ENCODE measurements at regions not wholly inside any gene's neighbourhood (a gene's known extent, or its start where the extent isn't known, plus 50 kb on each side); places are given as distances from the start of the nearest gene placed in this dataset.

- H3K27me3 ChIP-seq (ENCODE audit: control insufficient read depth in 1 of 2, insufficient read depth in 2 of 2, low read length in 2 of 2) = no peaks in the 10 kb centered on the region
- TF ChIP-seq JDP2 (CRISPR knock-in tag; IDR thresholded peaks at IDR 0.05; ENCODE audit: borderline replicate concordance) (no peak), ZNF549 (CRISPR knock-in tag; IDR thresholded peaks at IDR 0.05) (no peak), ZNF547 (CRISPR knock-in tag; IDR thresholded peaks at IDR 0.05) (no peak), ZNF883 (CRISPR knock-in tag; IDR thresholded peaks at IDR 0.05; ENCODE audit: not compliant biosample characterization) (no peak), ZNF776 (CRISPR knock-in tag; IDR thresholded peaks at IDR 0.05) (no peak), ZKSCAN5 (CRISPR knock-in tag; IDR thresholded peaks at IDR 0.05) (no peak), ZNF777 (CRISPR knock-in tag; IDR thresholded peaks at IDR 0.05) (no peak), HMG20B (CRISPR knock-in tag; conservative IDR thresholded peaks at IDR 0.05) (no peak), ETV6 (CRISPR knock-in tag; conservative IDR thresholded peaks at IDR 0.05) (no peak), ZBTB3 (CRISPR knock-in tag; IDR thresholded peaks at IDR 0.05; ENCODE audit: borderline replicate concordance, low read depth) (no peak), TFDP1 (CRISPR knock-in tag; IDR thresholded peaks at IDR 0.05; ENCODE audit: borderline replicate concordance) (no peak), NR2F6 (IDR thresholded peaks at IDR 0.05) (no peak), NR2F6 (CRISPR knock-in tag; IDR thresholded peaks at IDR 0.05) (no peak), ZFP36L1 (CRISPR knock-in tag; IDR thresholded peaks at IDR 0.05) (no peak), ZNF264 (CRISPR knock-in tag; IDR thresholded peaks at IDR 0.05) (no peak)
- TF ChIP-seq, protein P1, sequence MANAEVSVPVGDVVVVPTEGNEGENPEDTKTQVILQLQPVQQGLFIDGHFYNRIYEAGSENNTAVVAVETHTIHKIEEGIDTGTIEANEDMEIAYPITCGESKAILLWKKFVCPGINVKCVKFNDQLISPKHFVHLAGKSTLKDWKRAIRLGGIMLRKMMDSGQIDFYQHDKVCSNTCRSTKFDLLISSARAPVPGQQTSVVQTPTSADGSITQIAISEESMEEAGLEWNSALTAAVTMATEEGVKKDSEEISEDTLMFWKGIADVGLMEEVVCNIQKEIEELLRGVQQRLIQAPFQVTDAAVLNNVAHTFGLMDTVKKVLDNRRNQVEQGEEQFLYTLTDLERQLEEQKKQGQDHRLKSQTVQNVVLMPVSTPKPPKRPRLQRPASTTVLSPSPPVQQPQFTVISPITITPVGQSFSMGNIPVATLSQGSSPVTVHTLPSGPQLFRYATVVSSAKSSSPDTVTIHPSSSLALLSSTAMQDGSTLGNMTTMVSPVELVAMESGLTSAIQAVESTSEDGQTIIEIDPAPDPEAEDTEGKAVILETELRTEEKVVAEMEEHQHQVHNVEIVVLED (CRISPR knock-in tag; IDR thresholded peaks at IDR 0.05; ENCODE audit: borderline replicate concordance) = no peak
- no peak overlapping the region for H2AFZ ChIP-seq (ENCODE audit: low read length)
- H3K4me1 ChIP-seq (ENCODE audit: insufficient read depth, low read length) = no peaks in the 10 kb centered on the region
- no TSS peak for BruUV-seq (replicated peaks)
- WGBS (ENCODE audit: low lambda C conversion rate) = 3% methylated on average over 3 of the region's 3 CpGs
- no peak overlapping the region for H3K4me2 ChIP-seq (ENCODE audit: low read depth, low read length)
- H3K9me3 ChIP-seq (ENCODE audit: low read length) = peaks cover 61% of the 10 kb centered on the region
- H3K36me3 ChIP-seq (replicated peaks in 1 of 2; ENCODE audit: control insufficient read depth in 1 of 2, insufficient read depth in 2 of 2, low read length in 2 of 2) = no peaks in the 10 kb centered on the region
- intact Hi-C loops (cut with micrococcal nuclease; ENCODE audit: unreplicated experiment) (no loop called here), in situ Hi-C loops (cut with HindIII; ENCODE audit: extremely low pct_ligation_motif_present, low pct_unique_long_range_greater_than_20kb) (no loop called here)
- POLR2A ChIA-PET = no interaction called here
- H3K27ac ChIP-seq (ENCODE audit: extremely low read length, insufficient read depth, low read length) = no peak overlapping the region
- no peak overlapping the region for H3K9ac ChIP-seq (ENCODE audit: insufficient read depth, low read depth, low read length)
- FAIRE-seq (no peak), ATAC-seq (no peak), DNase-seq (ENCODE audit: low spot score) (no peak)
- CTCF ChIA-PET (ENCODE audit: low intra/inter-chr PET ratio, low total read pairs) = no interaction called here
- H3K4me3 ChIP-seq (replicated peaks in 1 of 3; ENCODE audit: insufficient read depth in 1 of 3, low read depth in 2 of 3, low read length in 3 of 3) = no peak overlapping the region
- H4K20me1 ChIP-seq (ENCODE audit: insufficient read depth, low read length) = no peaks in the 10 kb centered on the region
- H3K79me2 ChIP-seq (ENCODE audit: insufficient read depth, low read length) = no peaks in the 10 kb centered on the region
Observed at GRCh38 chr1:79128722-79129121, 122.2 kb upstream of the ADGRL4 start.

All from HepG2 (cell line).